ENCODE measurements at regions not wholly inside any gene's neighbourhood (a gene's known extent, or its start where the extent isn't known, plus 50 kb on each side); places are given as distances from the start of the nearest gene placed in this dataset.
A peak's percentile ranks its signal among the peaks of the same experiment; 100 is the strongest.

GRCh38 chr3:27935492-27935891 lies 213.4 kb upstream of the EOMES start:
- Mint-ChIP-seq H3K4me3 (ENCODE audit: unreplicated experiment) (no peak overlapping the region), H3K4me1 (ENCODE audit: low read depth) (peaks cover 4% of the 10 kb centered on the region), H3K36me3 (ENCODE audit: low read depth) (peaks cover 1% of the 10 kb centered on the region), H3K27ac (ENCODE audit: unreplicated experiment) (no peak overlapping the region), H3K27me3 (ENCODE audit: low read depth) (peaks cover 1% of the 10 kb centered on the region), H3K9me3 (ENCODE audit: low read depth) (no peaks in the 10 kb centered on the region)
- TF ChIP-seq CTCF (IDR thresholded peaks at IDR 0.05): no peak
- DNase-seq (ENCODE audit: low spot score): no peak

DNA sequence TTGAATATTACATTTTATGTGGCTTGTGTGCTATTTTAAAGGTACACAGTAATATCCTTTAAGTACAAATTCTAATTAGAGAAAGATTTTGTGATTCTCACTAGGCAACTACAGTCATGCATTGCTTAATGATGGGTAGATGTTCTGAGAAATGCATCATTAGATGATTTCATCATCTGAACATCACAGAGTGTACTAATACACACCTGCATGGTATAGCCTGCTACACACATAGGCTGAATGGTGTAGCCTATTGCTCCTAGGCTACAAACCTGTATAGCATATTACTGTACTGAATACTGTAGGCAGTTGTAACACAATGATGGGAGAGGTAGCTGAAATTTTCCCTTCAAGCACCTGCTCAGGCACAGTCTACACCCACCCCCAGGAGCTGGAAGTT lies 217.4 kb upstream of the EOMES start:
- TF ChIP-seq CTCF (IDR thresholded peaks at IDR 0.05): no peak
- Mint-ChIP-seq H3K4me3 (ENCODE audit: unreplicated experiment) (no peak overlapping the region), H3K4me1 (ENCODE audit: low read depth) (peaks cover 4% of the 10 kb centered on the region), H3K9me3 (ENCODE audit: low read depth) (no peaks in the 10 kb centered on the region), H3K36me3 (ENCODE audit: low read depth) (no peaks in the 10 kb centered on the region), H3K27me3 (ENCODE audit: low read depth) (peaks cover 1% of the 10 kb centered on the region), H3K27ac (ENCODE audit: unreplicated experiment) (no peak overlapping the region)
- no peak for DNase-seq (ENCODE audit: low spot score)

- no peak for DNase-seq (ENCODE audit: low spot score)
- H3K9me3 Mint-ChIP-seq (ENCODE audit: low read depth): no peaks in the 10 kb centered on the region
- peaks cover 4% of the 10 kb centered on the region for H3K4me1 Mint-ChIP-seq (ENCODE audit: low read depth)
- H3K27ac Mint-ChIP-seq (ENCODE audit: unreplicated experiment): no peak overlapping the region
- no peaks in the 10 kb centered on the region for H3K36me3 Mint-ChIP-seq (ENCODE audit: low read depth)
- H3K27me3 Mint-ChIP-seq (ENCODE audit: low read depth): peaks cover 1% of the 10 kb centered on the region
- TF ChIP-seq CTCF (IDR thresholded peaks at IDR 0.05): no peak
- H3K4me3 Mint-ChIP-seq (ENCODE audit: unreplicated experiment): no peak overlapping the region
Measured at GRCh38 chr3:27939940-27940339, 217.8 kb upstream of the EOMES start.

- Mint-ChIP-seq H3K36me3 (ENCODE audit: low read depth) (peaks cover 2% of the 10 kb centered on the region), H3K27me3 (ENCODE audit: low read depth) (peaks cover under 1% of the 10 kb centered on the region), H3K9me3 (ENCODE audit: low read depth) (peaks cover 4% of the 10 kb centered on the region), H3K4me3 (ENCODE audit: unreplicated experiment) (no peak overlapping the region), H3K4me1 (ENCODE audit: low read depth) (peaks cover 4% of the 10 kb centered on the region), H3K27ac (ENCODE audit: unreplicated experiment) (no peak overlapping the region)
- TF ChIP-seq CTCF (IDR thresholded peaks at IDR 0.05): peak; percentile 35
- no peak for DNase-seq (ENCODE audit: low spot score)
Measured at GRCh38 chr3:27943106-27943505, 221.0 kb upstream of the EOMES start.

GRCh38 chr3:27945229-27945628 lies 223.1 kb upstream of the EOMES start:
- peaks cover 2% of the 10 kb centered on the region for H3K27me3 Mint-ChIP-seq (ENCODE audit: low read depth)
- H3K36me3 Mint-ChIP-seq (ENCODE audit: low read depth): peaks cover 4% of the 10 kb centered on the region
- H3K4me3 Mint-ChIP-seq (ENCODE audit: unreplicated experiment): no peak overlapping the region
- H3K27ac Mint-ChIP-seq (ENCODE audit: unreplicated experiment): no peak overlapping the region
- no peak for TF ChIP-seq CTCF (IDR thresholded peaks at IDR 0.05)
- peaks cover 18% of the 10 kb centered on the region for H3K9me3 Mint-ChIP-seq (ENCODE audit: low read depth)
- no peaks in the 10 kb centered on the region for H3K4me1 Mint-ChIP-seq (ENCODE audit: low read depth)
- no peak for DNase-seq (ENCODE audit: low spot score)
